ENCODE measurements at regions not wholly inside any gene's neighbourhood (a gene's known extent, or its start where the extent isn't known, plus 50 kb on each side); places are given as distances from the start of the nearest gene placed in this dataset.

DNA sequence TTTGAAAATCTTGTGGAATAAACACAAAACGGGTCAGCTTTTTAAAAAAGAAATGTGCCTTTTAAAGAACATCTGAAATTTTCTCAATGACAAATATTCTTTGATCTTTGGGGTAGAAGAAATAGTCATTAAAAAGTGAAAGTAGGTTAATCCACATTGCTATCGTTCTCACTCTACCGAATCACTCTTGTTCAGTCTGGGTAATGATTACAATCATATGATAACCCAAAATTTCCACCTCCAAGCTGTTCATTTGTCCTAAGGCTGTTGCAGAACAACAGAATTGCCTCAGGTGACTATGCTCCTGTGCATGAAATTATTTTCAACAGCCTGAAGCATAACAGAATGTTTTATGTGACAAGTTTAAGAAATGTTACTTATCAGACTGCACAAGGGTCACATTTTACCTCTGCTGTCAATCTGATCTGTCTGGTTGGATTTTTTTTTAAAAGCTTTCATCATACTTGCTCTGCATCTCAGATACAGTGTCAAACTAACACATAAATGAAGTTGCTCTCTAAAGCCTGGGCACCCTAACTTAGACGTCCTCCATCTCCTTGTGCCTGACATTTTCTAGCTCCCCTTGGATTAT is 227.3 kb downstream of the LURAP1L start:
- no peak for TF ChIP-seq CTCF (IDR thresholded peaks at IDR 0.05; ENCODE audit: borderline replicate concordance, extremely low read depth, low read length, poor library complexity, severe bottlenecking)
- TF ChIP-seq EZH2 (IDR thresholded peaks at IDR 0.05; ENCODE audit: borderline replicate concordance, low read depth, low read length, severe bottlenecking), result no peak
- ATAC-seq (ENCODE audit: insufficient read depth, low read depth), result no peak
- Histone ChIP-seq H3K4me3 (ENCODE audit: low read depth in 1 of 2, low read length in 2 of 2) (no peak overlapping the region), H3K79me2 (ENCODE audit: insufficient read depth, low read length) (no peaks in the 10 kb centered on the region), H2AFZ (ENCODE audit: low read depth, low read length) (no peak overlapping the region), H3K36me3 (ENCODE audit: insufficient read depth, low read length) (no peaks in the 10 kb centered on the region), H3K9ac (ENCODE audit: low read depth, low read length) (no peak overlapping the region), H3K4me2 (ENCODE audit: insufficient read depth, low read length) (no peak overlapping the region), H3K27me3 (ENCODE audit: insufficient read depth, low read length, poor library complexity) (no peaks in the 10 kb centered on the region), H3K4me1 (ENCODE audit: insufficient read depth, low read length) (no peaks in the 10 kb centered on the region), H3K27ac (ENCODE audit: low read length) (no peak overlapping the region), H3K9me3 (ENCODE audit: insufficient read depth, low read length, severe bottlenecking) (no peaks in the 10 kb centered on the region), H4K20me1 (ENCODE audit: insufficient read depth, low read length) (no peaks in the 10 kb centered on the region)
- no peak for DNase-seq

DNA sequence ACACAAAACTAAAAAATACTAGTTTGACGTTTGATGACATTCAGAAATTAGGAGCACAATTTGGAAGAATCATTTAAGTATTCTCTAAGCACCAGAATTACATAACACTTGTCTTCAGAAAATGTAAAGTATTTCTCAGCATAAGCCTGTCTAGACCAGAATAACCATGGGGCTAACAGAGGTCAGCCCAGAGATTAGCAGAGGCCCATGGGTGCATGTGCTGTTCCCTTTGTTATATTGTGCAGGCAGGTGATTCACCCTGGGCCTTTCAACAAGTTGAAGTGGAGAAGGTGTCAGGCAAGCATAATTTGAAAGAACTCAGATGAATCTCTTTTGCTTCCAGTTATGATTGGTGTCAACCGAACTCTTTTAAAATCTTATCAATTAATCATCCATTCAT is 227.9 kb downstream of the LURAP1L start:
- no peaks in the 10 kb centered on the region for H3K9me3 ChIP-seq (ENCODE audit: insufficient read depth, low read length, severe bottlenecking)
- H3K79me2 ChIP-seq (ENCODE audit: insufficient read depth, low read length), result no peaks in the 10 kb centered on the region
- no peaks in the 10 kb centered on the region for H3K4me1 ChIP-seq (ENCODE audit: insufficient read depth, low read length)
- TF ChIP-seq EZH2 (IDR thresholded peaks at IDR 0.05; ENCODE audit: borderline replicate concordance, low read depth, low read length, severe bottlenecking) (no peak), CTCF (IDR thresholded peaks at IDR 0.05; ENCODE audit: borderline replicate concordance, extremely low read depth, low read length, poor library complexity, severe bottlenecking) (no peak)
- H4K20me1 ChIP-seq (ENCODE audit: insufficient read depth, low read length), result no peaks in the 10 kb centered on the region
- ATAC-seq (ENCODE audit: insufficient read depth, low read depth) (no peak), DNase-seq (no peak)
- H2AFZ ChIP-seq (ENCODE audit: low read depth, low read length), result no peak overlapping the region
- H3K9ac ChIP-seq (ENCODE audit: low read depth, low read length), result no peak overlapping the region
- H3K27me3 ChIP-seq (ENCODE audit: insufficient read depth, low read length, poor library complexity), result no peaks in the 10 kb centered on the region
- H3K36me3 ChIP-seq (ENCODE audit: insufficient read depth, low read length), result no peaks in the 10 kb centered on the region
- H3K4me3 ChIP-seq (ENCODE audit: low read depth in 1 of 2, low read length in 2 of 2), result no peak overlapping the region
- H3K4me2 ChIP-seq (ENCODE audit: insufficient read depth, low read length), result no peak overlapping the region
- no peak overlapping the region for H3K27ac ChIP-seq (ENCODE audit: low read length)

- H3K36me3 ChIP-seq (ENCODE audit: insufficient read depth, low read length), result no peaks in the 10 kb centered on the region
- no peak overlapping the region for H3K9ac ChIP-seq (ENCODE audit: low read depth, low read length)
- no peak overlapping the region for H3K4me3 ChIP-seq (ENCODE audit: low read depth in 1 of 2, low read length in 2 of 2)
- no peak for ATAC-seq (ENCODE audit: insufficient read depth, low read depth)
- no peak for DNase-seq
- H3K79me2 ChIP-seq (ENCODE audit: insufficient read depth, low read length), result no peaks in the 10 kb centered on the region
- no peaks in the 10 kb centered on the region for H3K9me3 ChIP-seq (ENCODE audit: insufficient read depth, low read length, severe bottlenecking)
- no peak overlapping the region for H3K27ac ChIP-seq (ENCODE audit: low read length)
- H3K4me2 ChIP-seq (ENCODE audit: insufficient read depth, low read length), result no peak overlapping the region
- H3K4me1 ChIP-seq (ENCODE audit: insufficient read depth, low read length), result no peaks in the 10 kb centered on the region
- no peak overlapping the region for H2AFZ ChIP-seq (ENCODE audit: low read depth, low read length)
- H4K20me1 ChIP-seq (ENCODE audit: insufficient read depth, low read length), result no peaks in the 10 kb centered on the region
- no peaks in the 10 kb centered on the region for H3K27me3 ChIP-seq (ENCODE audit: insufficient read depth, low read length, poor library complexity)
- TF ChIP-seq EZH2 (IDR thresholded peaks at IDR 0.05; ENCODE audit: borderline replicate concordance, low read depth, low read length, severe bottlenecking) (no peak), CTCF (IDR thresholded peaks at IDR 0.05; ENCODE audit: borderline replicate concordance, extremely low read depth, low read length, poor library complexity, severe bottlenecking) (no peak)
Observed at GRCh38 chr9:13009871-13010270, 235.1 kb downstream of the LURAP1L start.

Data from DND-41 (cell line).